GM21528 (cell line): ENCODE measurements at regions not wholly inside any gene's neighbourhood (a gene's known extent, or its start where the extent isn't known, plus 50 kb on each side); places are given as distances from the start of the nearest gene placed in this dataset.
"Not testable (repeated sequence)": the region's sequence is repeated elsewhere in the genome, so short reads cannot be mapped to it uniquely, and the experiment has no call there.

Source experiments
- ATAC-seq: cut with Tn5 transposase; IDR thresholded peaks from one replicate; pipeline ENCODE4 v1.9.1; 2021; ENCODE audit warnings: mild to moderate bottlenecking, moderate library complexity; ENCODE audit not compliant: unreplicated experiment, low FRiP score

DNA sequence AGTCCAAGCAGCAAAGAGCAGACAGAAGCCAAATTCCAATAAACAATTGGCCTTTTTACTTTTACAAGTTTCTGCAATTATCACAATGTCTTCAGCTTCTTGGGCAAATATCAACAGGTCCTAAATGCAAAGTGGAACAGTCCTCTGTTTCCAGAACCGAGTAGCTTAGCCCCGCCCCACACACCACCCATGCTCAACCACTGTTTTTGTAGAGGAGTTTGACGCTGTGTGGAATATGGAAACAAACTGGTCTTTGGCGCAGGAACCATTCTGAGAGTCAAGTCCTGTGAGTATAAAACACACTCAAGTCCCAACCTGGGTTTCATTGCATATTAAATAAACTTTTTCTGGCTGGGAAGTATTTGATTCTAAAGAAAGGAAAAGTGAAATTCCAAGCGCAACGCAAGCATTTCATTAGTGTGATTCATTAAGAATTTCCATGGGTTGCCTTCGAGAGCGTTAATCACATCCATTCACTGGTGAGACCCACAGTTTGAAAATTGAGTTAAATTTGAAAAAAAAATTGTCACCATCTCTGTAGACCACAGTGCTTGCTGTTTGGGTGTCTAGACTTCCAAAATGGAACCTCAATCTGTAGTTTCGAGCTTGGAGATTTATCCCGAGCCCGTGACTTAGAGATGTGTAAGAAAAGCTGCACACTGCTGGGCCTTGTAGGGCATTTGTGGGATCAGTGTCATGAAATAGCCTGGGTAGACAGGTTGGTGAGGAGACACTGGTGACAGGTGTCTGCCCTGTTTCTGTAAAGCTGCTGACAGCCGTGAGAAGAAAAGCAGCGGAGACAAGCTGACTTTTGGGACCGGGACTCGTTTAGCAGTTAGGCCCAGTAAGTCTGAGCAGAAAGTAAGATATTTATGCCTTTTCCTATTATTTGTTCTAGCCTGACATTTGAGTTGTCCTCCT, 96.1 kb downstream of the DAD1 start:
- no peak for ATAC-seq

DNA sequence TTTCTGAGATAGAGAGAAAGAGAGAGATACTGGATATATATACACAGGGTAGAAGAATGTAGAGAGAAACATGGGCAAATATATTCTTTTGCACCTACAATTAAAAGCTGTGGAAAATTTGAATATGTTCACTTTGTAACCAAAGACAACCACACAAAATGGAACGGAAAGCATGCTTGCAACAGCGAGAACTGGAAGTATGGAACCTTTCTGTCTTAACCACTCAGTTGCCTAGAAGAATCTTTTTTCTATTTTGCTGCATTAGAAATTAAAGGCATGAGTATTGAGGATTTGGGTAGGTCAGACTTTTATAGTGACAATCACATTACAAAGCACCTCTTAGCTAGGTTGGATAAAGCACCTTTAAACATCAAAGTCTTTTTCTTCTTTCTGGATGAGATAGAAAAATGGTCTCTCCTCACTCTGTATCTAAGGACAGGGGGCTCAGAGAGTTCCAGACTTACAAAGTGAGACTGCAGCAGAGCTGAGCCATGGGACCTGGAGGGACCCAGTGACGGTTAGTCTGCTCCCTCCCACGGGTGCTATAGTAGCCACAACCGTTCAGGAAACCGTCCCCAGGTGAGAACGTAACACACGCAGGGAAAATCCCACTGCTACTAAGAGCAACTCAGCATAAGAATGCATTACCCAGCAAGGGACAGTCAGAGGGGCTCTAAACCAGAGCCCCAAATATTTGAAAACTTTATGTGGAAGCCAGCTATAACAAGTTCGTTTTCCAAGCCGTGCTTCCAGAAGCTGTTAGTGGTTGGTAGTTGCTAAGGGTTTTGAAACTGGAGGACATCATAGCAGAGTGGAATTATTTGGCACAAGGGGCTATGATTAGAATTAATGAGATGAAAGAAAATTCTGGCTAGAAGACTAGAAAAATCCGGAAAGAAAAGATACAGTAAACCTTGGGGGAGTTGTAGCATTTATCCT, 97.1 kb downstream of the DAD1 start:
- ATAC-seq = no peak

DNA sequence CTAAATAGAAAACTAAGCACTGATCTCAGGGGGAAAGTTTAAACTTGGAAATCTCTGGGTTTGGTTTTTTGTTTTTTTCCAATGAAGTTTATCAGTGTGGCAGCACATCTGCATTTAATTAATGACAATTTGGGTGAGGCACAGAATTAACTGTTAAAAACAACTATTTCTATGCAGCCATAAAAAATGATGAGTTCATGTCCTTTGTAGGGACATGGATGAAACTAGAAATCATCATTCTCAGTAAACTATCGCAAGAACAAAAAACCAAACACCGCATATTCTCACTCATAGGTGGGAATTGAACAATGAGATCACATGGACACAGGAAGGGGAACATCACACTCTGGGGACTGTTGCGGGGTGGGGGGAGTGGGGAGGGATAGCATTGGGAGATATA, 98.0 kb downstream of the DAD1 start:
- ATAC-seq = not testable (repeated sequence)

DNA sequence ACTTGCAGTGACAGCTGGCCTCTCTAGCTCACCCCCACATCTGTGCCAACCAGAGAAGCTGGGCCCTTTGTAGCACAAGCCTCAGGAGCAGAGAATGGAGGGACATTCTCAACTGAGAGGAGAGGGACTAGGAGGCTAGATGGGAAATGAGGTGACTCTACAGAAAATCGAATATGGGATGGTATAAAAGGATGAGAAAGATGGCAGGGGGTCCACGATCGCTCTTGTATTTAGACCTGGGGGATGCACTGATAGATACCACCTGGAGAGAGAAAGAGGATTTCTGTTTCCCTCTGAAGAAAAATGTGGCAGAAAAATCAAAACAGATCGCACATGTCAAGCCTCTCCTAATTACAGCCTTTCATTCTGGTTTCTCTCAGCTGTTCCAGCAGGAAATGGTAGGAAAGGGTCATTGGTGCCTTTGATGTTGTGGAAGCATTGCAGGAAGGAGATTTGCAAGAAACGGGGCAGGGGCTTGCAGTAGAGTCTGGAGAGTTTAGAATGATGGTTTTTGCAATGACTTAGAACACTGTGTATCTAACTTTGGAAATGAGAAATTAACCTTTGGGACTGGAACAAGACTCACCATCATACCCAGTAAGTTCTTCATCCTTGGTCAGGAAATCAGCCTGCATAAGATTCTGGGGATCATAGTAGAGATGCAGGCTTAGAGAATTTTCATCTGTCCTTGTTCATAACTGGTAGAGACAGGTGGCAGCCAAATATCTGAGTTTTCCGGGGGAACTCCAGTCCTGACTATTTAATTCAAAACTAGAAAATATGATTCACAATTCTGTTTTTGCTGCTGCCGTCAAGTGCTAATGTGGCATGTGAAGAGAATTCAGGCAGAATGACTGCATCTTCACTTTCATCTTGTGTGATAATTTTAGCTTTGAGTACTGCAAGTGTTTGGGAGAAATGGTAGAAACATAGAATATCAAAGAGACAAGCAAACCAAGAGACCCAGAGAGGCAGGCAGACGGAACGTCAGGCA, 98.8 kb downstream of the DAD1 start:
- ATAC-seq = no peak

DNA sequence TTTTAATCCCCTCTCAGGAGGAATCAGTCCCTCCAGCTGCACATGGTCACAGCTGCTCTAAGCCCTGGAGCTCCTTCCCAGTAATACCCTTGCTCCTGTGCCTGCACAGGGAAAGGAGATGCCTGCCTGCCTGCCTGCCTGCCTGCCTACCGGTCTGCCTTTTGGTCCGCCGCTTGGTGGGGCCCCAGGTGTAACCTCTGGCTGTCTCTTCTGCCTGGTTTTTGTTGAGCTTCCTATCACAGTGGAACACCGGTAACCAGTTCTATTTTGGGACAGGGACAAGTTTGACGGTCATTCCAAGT, 99.8 kb downstream of the DAD1 start:
- no peak for ATAC-seq

GRCh38 chr14:22488522-22489243, 100.3 kb downstream of the DAD1 start:
- ATAC-seq = no peak

DNA sequence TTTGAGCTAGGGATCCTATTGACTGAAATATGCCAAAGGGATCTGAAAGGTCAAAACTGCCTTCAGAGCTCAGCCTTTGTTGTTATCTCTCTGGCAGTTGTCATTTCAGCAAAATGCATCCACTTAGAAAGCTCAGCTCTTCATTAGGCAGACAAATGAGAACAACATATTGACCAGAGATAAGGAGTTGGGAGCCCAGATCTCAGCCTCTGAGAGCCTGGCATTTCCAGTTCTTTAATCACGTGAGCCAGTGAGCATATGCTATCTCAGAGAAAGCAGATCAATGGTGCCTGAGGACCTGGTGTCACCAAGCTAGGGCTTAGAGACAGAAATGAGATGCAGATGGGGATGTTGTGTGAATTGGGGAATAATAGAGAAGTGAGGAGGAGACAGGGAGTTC, 101.1 kb downstream of the DAD1 start:
- no peak for ATAC-seq

DNA sequence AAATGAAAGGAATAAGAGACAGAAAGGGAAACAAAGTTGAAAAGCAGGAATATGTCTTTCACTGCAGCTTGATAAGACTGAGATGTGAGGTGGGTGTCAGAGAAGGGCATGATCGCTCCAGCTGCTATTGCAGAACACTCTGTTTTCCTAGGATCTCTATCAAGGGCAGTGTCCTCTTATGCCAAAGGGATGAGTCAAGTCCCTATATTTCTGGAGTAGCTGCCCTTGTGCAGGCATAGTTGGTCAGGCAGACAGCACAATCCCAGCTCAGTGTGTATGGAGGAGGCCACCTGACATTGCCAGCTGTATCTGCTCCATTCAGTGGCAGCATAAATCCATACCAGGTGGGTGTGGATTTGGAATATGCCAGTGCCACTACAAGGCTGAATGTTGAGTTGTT, 101.6 kb downstream of the DAD1 start:
- ATAC-seq = no peak

DNA sequence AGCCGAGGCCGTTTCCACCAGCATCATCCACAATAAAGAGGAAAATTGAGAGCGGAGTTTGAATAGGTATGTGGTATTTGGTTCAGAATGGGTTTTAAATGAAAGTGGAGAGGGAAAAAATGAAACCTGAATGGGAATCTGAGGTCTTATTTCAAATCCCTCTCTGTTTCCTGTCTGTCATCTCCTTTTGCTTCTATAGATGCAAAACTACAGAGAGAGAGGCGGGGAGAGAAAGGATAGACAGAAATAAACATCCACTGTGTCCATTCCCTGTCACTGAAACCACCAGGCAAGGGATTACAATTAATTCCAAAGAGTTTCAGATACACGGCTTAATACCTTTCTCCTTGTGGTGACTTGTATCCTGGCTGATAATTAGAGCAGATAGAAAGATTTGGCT, 102.3 kb downstream of the DAD1 start:
- ATAC-seq = no peak

DNA sequence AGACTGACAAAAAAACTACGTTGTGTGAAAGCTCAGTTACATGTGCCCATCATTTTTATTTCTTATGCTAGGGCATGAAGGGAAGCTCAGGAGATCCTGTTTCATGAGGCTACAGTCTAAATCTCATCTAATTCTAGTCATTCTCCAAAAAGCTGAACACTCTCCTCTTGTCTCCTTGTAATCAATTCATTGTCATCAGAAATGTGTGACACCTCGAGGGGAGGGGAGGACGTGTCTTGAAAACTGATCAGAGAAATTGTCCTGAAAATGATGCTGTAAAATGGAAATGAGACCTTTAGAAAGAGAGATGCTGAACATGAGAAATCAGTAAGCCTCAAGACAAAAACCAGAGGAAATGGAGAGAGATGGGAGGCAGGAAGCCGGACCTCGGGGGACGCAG, 103.4 kb downstream of the DAD1 start:
- no peak for ATAC-seq

DNA sequence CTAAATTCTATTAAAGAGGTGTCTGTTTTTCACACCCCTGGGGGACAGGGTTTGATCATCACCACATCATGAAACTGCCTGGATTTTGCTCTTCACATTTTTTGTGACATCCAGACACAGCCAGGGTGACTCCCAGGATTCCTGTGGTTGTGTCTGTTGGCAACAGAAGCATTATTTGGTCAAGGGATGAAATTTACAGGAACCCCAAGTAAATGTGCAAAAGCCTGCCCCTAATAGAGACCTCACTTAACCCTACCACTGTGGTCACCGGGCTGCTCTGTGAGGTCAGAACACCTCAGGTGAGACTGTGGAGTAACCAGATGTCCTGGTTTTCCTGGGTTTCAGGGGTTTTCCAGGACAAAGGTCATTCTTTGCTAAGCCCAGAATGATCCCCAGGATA, 103.8 kb downstream of the DAD1 start:
- ATAC-seq = no peak

- ATAC-seq = no peak
These were observed 104.4 kb downstream of the DAD1 start for GRCh38 chr14:22484632-22485031.

DNA sequence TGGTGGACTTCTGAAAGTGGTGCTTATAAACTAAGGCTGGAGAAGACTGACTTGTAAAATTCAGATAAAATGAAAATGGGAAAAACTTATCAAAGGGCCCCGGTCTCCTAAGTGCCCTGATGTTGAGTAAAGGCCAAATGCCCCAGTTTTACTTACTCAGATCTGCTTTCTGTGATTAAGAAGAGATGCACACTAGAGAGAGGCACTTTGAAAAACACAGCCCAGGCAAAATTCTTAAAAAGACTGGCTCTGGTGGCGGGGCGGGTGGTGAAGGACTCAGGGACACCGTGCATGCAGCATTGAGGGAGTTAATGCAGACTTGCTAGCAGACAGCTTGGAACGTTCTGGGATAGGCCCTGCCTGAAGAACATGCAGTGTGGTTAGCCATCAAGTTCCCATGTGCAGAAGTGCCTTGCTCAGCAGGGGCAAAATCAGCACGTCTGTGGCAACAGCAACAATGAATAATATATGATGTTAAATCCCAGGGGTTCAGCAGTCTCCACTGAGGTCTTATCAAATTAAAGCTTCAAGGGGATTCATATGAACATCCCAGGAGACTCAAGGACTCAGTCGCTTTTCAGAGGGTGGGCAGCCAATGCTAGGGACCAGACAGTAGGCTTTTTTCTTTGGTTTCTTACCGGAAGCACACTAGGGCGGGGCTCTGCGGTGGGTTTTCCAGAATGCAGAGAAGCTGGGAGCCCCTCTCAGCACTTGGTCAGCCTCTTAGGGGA, 105.0 kb downstream of the DAD1 start:
- no peak for ATAC-seq

- no peak for ATAC-seq
These were observed 106.1 kb downstream of the DAD1 start for GRCh38 chr14:22482782-22483553.

GRCh38 chr14:22482085-22482694, 106.8 kb downstream of the DAD1 start:
- ATAC-seq = no peak

DNA sequence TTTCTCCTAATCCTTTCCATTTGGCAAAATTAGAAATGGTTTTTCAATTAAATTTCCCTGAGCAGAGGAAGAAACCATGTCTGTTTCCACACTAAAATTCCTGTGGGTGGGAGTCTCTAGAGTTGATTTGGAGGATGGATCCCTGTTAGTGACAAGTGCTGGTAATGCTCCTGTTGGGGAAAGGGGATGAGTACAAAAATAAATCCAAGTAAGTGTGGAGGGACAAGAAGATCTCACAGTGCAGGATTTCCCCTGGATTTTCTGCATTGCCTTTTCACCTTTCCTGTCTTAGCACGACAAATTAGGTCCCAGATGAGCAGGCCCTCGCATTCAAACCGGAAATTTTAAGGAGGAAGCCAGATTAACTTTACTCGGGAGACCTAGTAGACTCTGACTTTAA, 107.5 kb downstream of the DAD1 start:
- no peak for ATAC-seq

DNA sequence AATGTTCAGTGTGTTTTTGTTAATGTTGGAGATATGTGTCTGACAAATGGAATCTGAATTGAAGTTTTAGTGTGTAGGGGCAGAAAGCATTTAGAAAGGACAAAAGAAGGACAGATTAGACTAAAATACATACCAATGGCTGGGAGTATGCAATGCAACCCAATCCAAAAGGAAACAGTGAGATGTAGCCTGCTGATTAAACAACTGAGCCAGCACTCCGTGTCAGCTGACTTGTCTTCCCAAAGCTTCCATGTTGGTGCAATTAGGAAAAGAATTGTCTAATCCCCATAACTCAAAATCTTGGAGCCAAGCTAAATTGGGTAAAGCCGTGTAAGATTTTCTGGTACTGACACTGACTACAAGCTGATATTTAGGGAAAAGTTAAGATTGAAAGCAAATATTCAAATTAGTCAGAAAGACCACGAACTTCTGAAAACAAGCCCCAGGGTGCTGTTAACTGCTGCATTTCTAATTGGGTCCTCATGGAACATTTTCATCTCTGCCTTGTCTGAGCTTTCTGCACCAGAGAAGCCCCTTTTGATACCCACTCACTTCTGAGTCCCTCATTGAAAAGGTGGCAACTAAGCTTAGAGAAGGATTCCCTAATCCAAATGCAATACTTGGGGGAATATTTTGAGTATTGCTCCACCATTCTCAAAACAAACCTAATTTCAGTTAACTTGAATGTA, 109.1 kb downstream of the DAD1 start:
- no peak for ATAC-seq
